ENCODE measurements at regions not wholly inside any gene's neighbourhood (a gene's known extent, or its start where the extent isn't known, plus 50 kb on each side); places are given as distances from the start of the nearest gene placed in this dataset.

DNA sequence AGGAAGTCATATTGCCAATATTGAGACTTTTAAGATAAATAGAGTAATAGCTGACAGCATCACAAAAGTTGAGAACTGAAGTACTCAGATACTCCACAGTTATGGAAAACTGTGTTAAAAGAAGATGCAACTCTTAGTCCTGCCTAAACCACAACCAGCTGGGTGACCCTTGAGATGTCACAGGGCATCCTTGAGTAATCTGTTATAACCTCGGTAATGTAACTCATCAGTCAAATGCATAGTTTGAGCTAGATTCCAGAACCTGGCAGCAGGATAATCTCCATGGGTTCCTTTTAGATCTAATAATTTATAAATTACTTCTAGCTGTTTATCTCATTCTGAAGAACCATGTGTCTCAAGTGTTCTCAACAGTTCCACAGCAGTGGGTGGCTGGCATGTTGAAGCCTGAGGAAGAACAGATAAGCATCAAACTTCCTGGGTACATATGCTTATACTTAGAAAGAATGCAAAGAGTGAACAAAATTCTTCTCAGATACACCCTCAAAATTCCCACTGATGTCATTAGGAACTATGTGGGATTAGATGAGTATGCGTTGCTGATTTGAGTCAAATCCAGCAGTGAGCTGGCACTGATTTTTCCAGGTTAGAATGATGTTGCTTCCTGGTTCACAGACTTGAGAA, 304.1 kb upstream of the ERBB4 start:
- DNase-seq: no peak
- no peak overlapping the region for H3K4me3 ChIP-seq

DNA sequence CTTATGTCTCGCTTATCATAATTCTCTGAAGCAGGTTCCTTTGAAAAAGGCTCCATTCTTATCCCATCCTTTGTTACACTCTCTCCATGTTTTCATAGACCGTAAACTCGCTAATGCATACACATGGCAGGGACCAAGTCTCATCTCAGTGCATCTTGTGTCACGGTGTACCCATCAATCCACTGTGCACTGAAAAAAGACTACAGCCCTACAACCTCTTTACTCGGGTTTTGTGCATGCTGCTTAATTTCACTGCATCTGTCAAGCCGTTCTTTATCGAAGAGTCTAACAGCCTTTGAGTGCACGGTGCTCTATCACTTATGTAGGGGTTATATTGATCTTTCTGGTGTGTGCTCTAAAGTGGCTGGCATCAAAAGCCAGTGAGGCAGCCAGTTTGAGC, 302.9 kb upstream of the ERBB4 start:
- H3K4me1 ChIP-seq: no peaks in the 10 kb centered on the region
- no peak overlapping the region for H3K4me3 ChIP-seq
- 88 to 95% methylated on average over 8 of the region's 8 CpGs for WGBS, 2 donors

More for the DNA sequence above, 304.1 kb upstream of the ERBB4 start:
- Histone ChIP-seq H3K27ac (no peak overlapping the region), H3K4me1 (no peaks in the 10 kb centered on the region), H3K9me3 (no peaks in the 10 kb centered on the region), H3K36me3 (ENCODE audit: low read depth, missing control alignments) (no peaks in the 10 kb centered on the region), H3K27me3 (no peaks in the 10 kb centered on the region)
- WGBS, 2 donors: 86 to 89% methylated on average over 2 of the region's 2 CpGs
- no peak for TF ChIP-seq POLR2A (IDR thresholded peaks at IDR 0.05)
- TF ChIP-seq, protein P1, sequence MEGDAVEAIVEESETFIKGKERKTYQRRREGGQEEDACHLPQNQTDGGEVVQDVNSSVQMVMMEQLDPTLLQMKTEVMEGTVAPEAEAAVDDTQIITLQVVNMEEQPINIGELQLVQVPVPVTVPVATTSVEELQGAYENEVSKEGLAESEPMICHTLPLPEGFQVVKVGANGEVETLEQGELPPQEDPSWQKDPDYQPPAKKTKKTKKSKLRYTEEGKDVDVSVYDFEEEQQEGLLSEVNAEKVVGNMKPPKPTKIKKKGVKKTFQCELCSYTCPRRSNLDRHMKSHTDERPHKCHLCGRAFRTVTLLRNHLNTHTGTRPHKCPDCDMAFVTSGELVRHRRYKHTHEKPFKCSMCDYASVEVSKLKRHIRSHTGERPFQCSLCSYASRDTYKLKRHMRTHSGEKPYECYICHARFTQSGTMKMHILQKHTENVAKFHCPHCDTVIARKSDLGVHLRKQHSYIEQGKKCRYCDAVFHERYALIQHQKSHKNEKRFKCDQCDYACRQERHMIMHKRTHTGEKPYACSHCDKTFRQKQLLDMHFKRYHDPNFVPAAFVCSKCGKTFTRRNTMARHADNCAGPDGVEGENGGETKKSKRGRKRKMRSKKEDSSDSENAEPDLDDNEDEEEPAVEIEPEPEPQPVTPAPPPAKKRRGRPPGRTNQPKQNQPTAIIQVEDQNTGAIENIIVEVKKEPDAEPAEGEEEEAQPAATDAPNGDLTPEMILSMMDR (IDR thresholded peaks at IDR 0.05): no peak
- intact Hi-C loops (cut with DNase I; ENCODE audit: low total_unique reads): no loop called here

DNA sequence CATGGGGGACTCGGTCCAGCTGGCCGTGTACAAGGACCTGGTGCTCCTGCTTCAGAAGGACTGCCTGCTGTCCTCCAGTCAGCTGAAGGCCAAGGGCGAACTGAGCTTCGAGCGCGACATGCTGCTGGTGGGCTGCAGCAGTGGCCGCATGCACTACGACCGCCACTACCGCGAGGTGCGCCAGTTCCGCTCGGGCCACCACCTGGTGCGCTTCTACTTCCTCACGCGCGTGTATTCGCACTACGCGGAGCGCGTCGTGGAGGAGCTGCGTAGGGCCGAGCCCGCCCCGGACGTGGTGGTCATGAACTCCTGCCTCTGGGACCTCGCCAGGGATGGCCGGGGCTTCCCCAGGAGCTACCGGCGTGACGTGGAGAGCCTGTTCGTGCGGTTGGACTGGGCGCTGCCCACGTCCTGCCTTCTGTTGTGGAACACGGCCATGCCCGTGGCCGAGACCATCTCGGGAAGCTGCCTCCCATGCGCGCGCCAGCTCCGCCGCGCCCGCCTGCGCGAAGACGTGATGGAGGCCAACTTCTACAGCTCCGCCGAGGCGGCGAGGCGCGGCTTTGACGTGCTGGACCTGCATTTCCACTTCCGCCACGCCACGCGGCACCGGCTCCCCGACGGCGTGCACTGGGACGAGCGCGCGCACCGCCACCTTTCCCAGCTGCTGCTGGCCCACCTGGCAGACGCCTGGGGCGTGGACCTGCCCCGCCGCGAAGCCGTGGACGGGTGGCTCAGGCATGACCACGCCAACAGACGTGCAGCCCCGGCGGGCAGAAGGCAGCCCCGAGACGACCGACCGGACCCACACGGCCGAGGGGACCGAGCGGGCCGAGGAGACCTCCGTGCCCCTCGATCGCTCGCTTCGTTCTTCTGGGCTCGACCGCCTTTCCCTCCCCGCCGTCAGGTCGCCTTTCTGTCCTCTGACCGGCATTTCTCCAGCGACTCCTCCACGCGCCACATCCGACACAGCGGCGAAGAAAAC, 293.9 kb upstream of the ERBB4 start:
- Histone ChIP-seq H3K4me1 (no peaks in the 10 kb centered on the region), H3K4me3 (peak overlapping the region; percentile 45 to 59), H3K27ac (peak overlapping the region; percentile 58 to 64), H3K27me3 (no peaks in the 10 kb centered on the region), H3K9me3 (no peaks in the 10 kb centered on the region), H3K36me3 (ENCODE audit: low read depth, missing control alignments) (no peaks in the 10 kb centered on the region)
- TF ChIP-seq POLR2A (IDR thresholded peaks at IDR 0.05): no peak
- TF ChIP-seq, protein P1 (IDR thresholded peaks at IDR 0.05): no peak
- WGBS, 2 donors: 61 to 63% methylated on average over 46 to 108 of the region's 109 CpGs
- DNase-seq: peak; percentile 58
- intact Hi-C loops (cut with DNase I; ENCODE audit: low total_unique reads): no loop called here

More for the DNA sequence above, 302.9 kb upstream of the ERBB4 start:
- TF ChIP-seq POLR2A (IDR thresholded peaks at IDR 0.05): no peak
- TF ChIP-seq, protein P1 (IDR thresholded peaks at IDR 0.05): no peak
- H3K9me3 ChIP-seq: no peaks in the 10 kb centered on the region
- no peaks in the 10 kb centered on the region for H3K27me3 ChIP-seq
- H3K27ac ChIP-seq: no peak overlapping the region
- H3K36me3 ChIP-seq (ENCODE audit: low read depth, missing control alignments): no peaks in the 10 kb centered on the region
- no peak for DNase-seq
- intact Hi-C loops (cut with DNase I; ENCODE audit: low total_unique reads): no loop called here

DNA sequence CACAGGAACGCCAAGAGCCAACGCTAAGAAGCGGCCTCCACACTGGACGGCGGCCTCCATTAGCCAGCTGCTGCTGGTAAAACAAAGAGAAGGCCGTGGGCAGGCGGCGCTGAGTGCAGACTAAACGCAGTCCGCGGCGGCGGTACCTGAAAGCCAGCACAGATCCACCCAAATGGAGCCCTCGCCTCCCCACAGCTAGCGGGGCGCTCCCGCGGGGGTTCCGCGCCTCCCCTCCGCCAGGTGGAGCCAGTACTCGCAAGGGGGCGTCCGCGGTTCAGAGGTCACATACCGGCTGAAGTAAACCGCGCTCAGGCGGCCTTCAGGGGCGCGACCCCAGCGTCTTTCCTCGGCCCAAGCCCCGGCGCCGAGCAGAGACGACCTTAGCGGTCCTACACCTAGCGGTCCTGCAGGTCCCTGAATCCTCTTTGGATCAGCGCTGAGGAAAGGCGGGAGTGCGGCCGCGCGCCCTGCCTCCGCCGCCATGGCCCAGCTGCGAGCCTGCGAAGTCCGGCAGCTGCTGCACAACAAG, 293.1 kb upstream of the ERBB4 start:
- intact Hi-C loops (cut with DNase I; ENCODE audit: low total_unique reads): no loop called here
- 67% methylated on average over 13 to 50 of the region's 50 CpGs for WGBS, 2 donors
- no peak for TF ChIP-seq POLR2A (IDR thresholded peaks at IDR 0.05)
- TF ChIP-seq, protein P1 (IDR thresholded peaks at IDR 0.05): peak in 1 of 3 experiments; percentile 12
- Histone ChIP-seq H3K27ac (peak overlapping the region; percentile 58 to 64), H3K36me3 (ENCODE audit: low read depth, missing control alignments) (no peaks in the 10 kb centered on the region), H3K4me1 (no peaks in the 10 kb centered on the region), H3K27me3 (no peaks in the 10 kb centered on the region), H3K4me3 (peak overlapping the region; percentile 45 to 59), H3K9me3 (no peaks in the 10 kb centered on the region)
- DNase-seq: peak; percentile 64
